Endothelial cell of umbilical vein (primary cell): ENCODE measurements at regions not wholly inside any gene's neighbourhood (a gene's known extent, or its start where the extent isn't known, plus 50 kb on each side); places are given as distances from the start of the nearest gene placed in this dataset.

Experiments used
- CTCF ChIP-seq, 2 donors: IDR thresholded peaks; 1 replicate in 1 of 2; 2 replicates in 1 of 2; pipeline ENCODE4 v1.5.1; 2011; ENCODE audit warnings: low read length in 2 of 2, mild to moderate bottlenecking in 2 of 2, moderate library complexity in 2 of 2, control low read depth in 1 of 2, inconsistent platforms in 1 of 2, low read depth in 1 of 2; ENCODE audit not compliant: insufficient read depth in 1 of 2; ENCODE audit errors: extremely low read depth in 1 of 2
- EZH2 ChIP-seq: IDR thresholded peaks from 2 replicates; pipeline ENCODE4 v1.6.1; 2012; ENCODE audit warnings: borderline replicate concordance, low read depth, mild to moderate bottlenecking, moderate library complexity, low read length, inconsistent platforms; ENCODE audit not compliant: severe bottlenecking
- FOS ChIP-seq: IDR thresholded peaks from 2 replicates; pipeline ENCODE4 v1.6.1; 2011; ENCODE audit warnings: mild to moderate bottlenecking, low read length, moderate library complexity, borderline replicate concordance; ENCODE audit not compliant: insufficient read depth
- GATA2 ChIP-seq: IDR thresholded peaks from 2 replicates; pipeline ENCODE4 v1.7.0; 2011; ENCODE audit warnings: low read depth, mild to moderate bottlenecking, moderate library complexity, mixed read lengths, low read length; ENCODE audit not compliant: insufficient read length, insufficient read depth
- JUN ChIP-seq: IDR thresholded peaks from 2 replicates; pipeline ENCODE4 v1.6.1; 2011; ENCODE audit warnings: borderline replicate concordance, low read depth; ENCODE audit not compliant: insufficient read length, insufficient read depth
- MAX ChIP-seq: IDR thresholded peaks from 2 replicates; pipeline ENCODE4 v1.6.1; 2011; ENCODE audit not compliant: insufficient read depth, insufficient read length
- MYC ChIP-seq: IDR thresholded peaks from one replicate; pipeline ENCODE4 v1.6.1; 2011; ENCODE audit warnings: mild to moderate bottlenecking, low read depth, low read length
- POLR2A ChIP-seq: IDR thresholded peaks from 2 replicates; pipeline ENCODE4 v1.6.1; 2012; ENCODE audit warnings: low read depth, mild to moderate bottlenecking, control low read depth, low read length
- POLR2AphosphoS5 ChIP-seq: IDR thresholded peaks from 2 replicates; pipeline ENCODE4 v1.6.1; 2012; ENCODE audit warnings: low read depth, mild to moderate bottlenecking, control low read depth, low read length, moderate library complexity; ENCODE audit not compliant: insufficient read depth

- TF ChIP-seq CTCF (IDR thresholded peaks at IDR 0.05; ENCODE audit: extremely low read depth in 1 of 2, insufficient read depth in 1 of 2, low read depth in 1 of 2, low read length in 2 of 2) (no peak), EZH2 (no peak), POLR2A (no peak), POLR2AphosphoS5 (no peak), MAX (no peak), GATA2 (no peak), MYC (no peak), FOS (no peak), JUN (no peak)
Measured at GRCh38 chr20:6579824-6580223, 187.7 kb upstream of the BMP2 start.
